Occipital lobe (tissue), 1 donor: ENCODE measurements at regions not wholly inside any gene's neighbourhood (a gene's known extent, or its start where the extent isn't known, plus 50 kb on each side); places are given as distances from the start of the nearest gene placed in this dataset.
"Not testable (repeated sequence)": the region's sequence is repeated elsewhere in the genome, so short reads cannot be mapped to it uniquely, and the experiment has no call there.

ENCODE experiments used
- DNase-seq: peaks from one replicate; lab custom pipeline; 2025; lab: John Stamatoyannopoulos, UW

- DNase-seq = no peak
Observed at GRCh38 chr18:39487932-39488331, 1922.3 kb upstream of the CELF4 start.

GRCh38 chr18:39486268-39486667 is 1920.7 kb upstream of the CELF4 start:
- no peak for DNase-seq

- DNase-seq = no peak
Observed at GRCh38 chr18:39485696-39486095, 1920.1 kb upstream of the CELF4 start.

GRCh38 chr18:39481281-39481680 is 1915.7 kb upstream of the CELF4 start:
- DNase-seq = no peak

GRCh38 chr18:39480494-39481195 is 1915.0 kb upstream of the CELF4 start:
- DNase-seq = no peak

- DNase-seq = no peak
Observed at GRCh38 chr18:39464006-39464405, 1898.4 kb upstream of the CELF4 start.

- no peak for DNase-seq
Observed at GRCh38 chr18:39462436-39462835, 1896.8 kb upstream of the CELF4 start.

GRCh38 chr18:39460136-39460535 is 1894.5 kb upstream of the CELF4 start:
- DNase-seq = no peak

- DNase-seq = no peak
Observed at GRCh38 chr18:39455285-39455684, 1889.7 kb upstream of the CELF4 start.

- no peak for DNase-seq
Observed at GRCh38 chr18:39454866-39455265, 1889.3 kb upstream of the CELF4 start.

GRCh38 chr18:39453882-39454281 is 1888.3 kb upstream of the CELF4 start:
- no peak for DNase-seq

GRCh38 chr18:39453356-39453755 is 1887.8 kb upstream of the CELF4 start:
- no peak for DNase-seq

- no peak for DNase-seq
Observed at GRCh38 chr18:39450958-39451357, 1885.4 kb upstream of the CELF4 start.

- DNase-seq = no peak
Observed at GRCh38 chr18:39449566-39449965, 1884.0 kb upstream of the CELF4 start.

GRCh38 chr18:39448942-39449341 is 1883.3 kb upstream of the CELF4 start:
- no peak for DNase-seq

GRCh38 chr18:39444957-39445356 is 1879.4 kb upstream of the CELF4 start:
- DNase-seq = not testable (repeated sequence)

GRCh38 chr18:39441648-39442047 is 1876.0 kb upstream of the CELF4 start:
- DNase-seq = no peak

GRCh38 chr18:39435996-39436395 is 1870.4 kb upstream of the CELF4 start:
- DNase-seq = no peak

- DNase-seq = no peak
Observed at GRCh38 chr18:39435209-39435608, 1869.6 kb upstream of the CELF4 start.

- no peak for DNase-seq
Observed at GRCh38 chr18:39434223-39434920, 1868.8 kb upstream of the CELF4 start.

- DNase-seq = no peak
Observed at GRCh38 chr18:39425172-39425850, 1859.7 kb upstream of the CELF4 start.

GRCh38 chr18:39424261-39424660 is 1858.7 kb upstream of the CELF4 start:
- DNase-seq = no peak

GRCh38 chr18:39421276-39421675 is 1855.7 kb upstream of the CELF4 start:
- DNase-seq = no peak
